Tibial nerve (tissue), 4 donors: ENCODE measurements at regions not wholly inside any gene's neighbourhood (a gene's known extent, or its start where the extent isn't known, plus 50 kb on each side); places are given as distances from the start of the nearest gene placed in this dataset.
A peak's percentile ranks its signal among the peaks of the same experiment; 100 is the strongest.

ENCODE experiments used
- DNase-seq, 2 donors: peaks; one replicate each; pipeline ENCODE4 v3.0.0-alpha.2; 2019; ENCODE audit warnings: low spot score in 2 of 2
- H3K27ac ChIP-seq, 4 donors: fragments of 200-600 bp; sonication (generic) in 3 of 4; one replicate each; pipeline ENCODE4 v1.5.1; 2017 to 2019; ENCODE audit warnings: mild to moderate bottlenecking in 1 of 4
- H3K27me3 ChIP-seq, 2 donors: fragments of 200-600 bp; sonication (generic) in 1 of 2; one replicate each; pipeline versions ENCODE4 v1.5.1 to v1.6.0; 2017 to 2019
- H3K36me3 ChIP-seq, 3 donors: fragments of 200-600 bp; sonication (generic); one replicate each; pipeline ENCODE4 v1.5.1; 2018 to 2019
- H3K4me1 ChIP-seq, 4 donors: fragments of 200-600 bp; sonication (generic) in 3 of 4; one replicate each; pipeline ENCODE4 v1.5.1; 2017 to 2019
- H3K4me3 ChIP-seq, 4 donors: fragments of 200-600 bp; sonication (generic) in 3 of 4; one replicate each; pipeline ENCODE4 v1.5.1; 2017 to 2019; ENCODE audit warnings: mild to moderate bottlenecking in 1 of 4, moderate library complexity in 1 of 4
- H3K9me3 ChIP-seq, 4 donors: fragments of 200-600 bp; sonication (generic) in 3 of 4; one replicate each; pipeline ENCODE4 v1.5.1; 2017 to 2019
- CTCF ChIP-seq, 5 experiments: fragments of 200-600 bp in 3 of 5; fragments of 450-650 bp in 2 of 5; sonication (generic) in 3 of 5; IDR thresholded peaks; one replicate each; pipeline ENCODE4 v1.5.1; 2016 to 2019; ENCODE audit warnings: antibody characterized with exemption in 5 of 5, mild to moderate bottlenecking in 3 of 5, moderate library complexity in 2 of 5
- EP300 ChIP-seq, 2 donors: sonication (generic); formaldehyde crosslinking; IDR thresholded peaks; one replicate each; pipeline ENCODE4 v1.6.1; 2017; ENCODE audit warnings: antibody characterized with exemption in 2 of 2, mild to moderate bottlenecking in 1 of 2
- POLR2A ChIP-seq, 2 donors: fragments of 450-650 bp; IDR thresholded peaks; one replicate each; pipeline ENCODE4 v1.6.1; 2017; ENCODE audit warnings: antibody characterized with exemption in 2 of 2, mild to moderate bottlenecking in 2 of 2, moderate library complexity in 2 of 2
- WGBS, 2 donors: methylation state at CpG; one replicate each; pipeline ENCODE4 v1.1.5; 2018; 5-methylcytosine and 5-hydroxymethylcytosine counted together

- 74 to 76% methylated on average over 5 of the region's 5 CpGs for WGBS, 2 donors
- H3K4me1 ChIP-seq = peaks cover 0 to 5% (median 0%) of the 10 kb centered on the region in 4 donors
- H3K27me3 ChIP-seq = no peaks in the 10 kb centered on the region
- H3K36me3 ChIP-seq = no peaks in the 10 kb centered on the region
- no peak overlapping the region for H3K4me3 ChIP-seq
- DNase-seq = no peak
- H3K9me3 ChIP-seq = no peaks in the 10 kb centered on the region
- no peak overlapping the region for H3K27ac ChIP-seq
- TF ChIP-seq EP300 (IDR thresholded peaks at IDR 0.05) (no peak), CTCF (IDR thresholded peaks at IDR 0.05) (no peak), POLR2A (IDR thresholded peaks at IDR 0.05) (no peak)
These were observed 126.5 kb upstream of the NRIP1 start for GRCh38 chr21:15191342-15191741.

GRCh38 chr21:15192243-15192642, 127.4 kb upstream of the NRIP1 start:
- WGBS, 2 donors = 80 to 81% methylated on average over 3 of the region's 3 CpGs
- Histone ChIP-seq H3K4me3 (no peak overlapping the region), H3K27ac (no peak overlapping the region), H3K27me3 (no peaks in the 10 kb centered on the region), H3K36me3 (no peaks in the 10 kb centered on the region), H3K9me3 (no peaks in the 10 kb centered on the region), H3K4me1 (peaks cover 0 to 6% (median 0%) of the 10 kb centered on the region in 4 donors)
- DNase-seq = peak in 1 of 2 donors; percentile 22
- no peak for TF ChIP-seq CTCF (IDR thresholded peaks at IDR 0.05)
- peak in 1 of 2 donors; percentile 51 for TF ChIP-seq EP300 (IDR thresholded peaks at IDR 0.05)

- Histone ChIP-seq H3K9me3 (no peaks in the 10 kb centered on the region), H3K4me1 (peaks cover 0 to 16% (median 0%) of the 10 kb centered on the region in 4 donors), H3K4me3 (no peak overlapping the region), H3K27ac (no peak overlapping the region), H3K27me3 (no peaks in the 10 kb centered on the region), H3K36me3 (no peaks in the 10 kb centered on the region)
- no peak for TF ChIP-seq EP300 (IDR thresholded peaks at IDR 0.05)
- TF ChIP-seq CTCF (IDR thresholded peaks at IDR 0.05) = no peak
- no peak for TF ChIP-seq POLR2A (IDR thresholded peaks at IDR 0.05)
- no peak for DNase-seq
- 89 to 90% methylated on average over 3 of the region's 3 CpGs for WGBS, 2 donors
These were observed 129.1 kb upstream of the NRIP1 start for GRCh38 chr21:15193937-15194336.

GRCh38 chr21:15195104-15195503, 130.3 kb upstream of the NRIP1 start:
- H3K27me3 ChIP-seq = no peaks in the 10 kb centered on the region
- no peaks in the 10 kb centered on the region for H3K36me3 ChIP-seq
- WGBS, 2 donors = 77 to 94% methylated on average over 2 of the region's 2 CpGs
- H3K27ac ChIP-seq = no peak overlapping the region
- H3K4me1 ChIP-seq = peaks cover 0 to 16% (median 0%) of the 10 kb centered on the region in 4 donors
- no peak overlapping the region for H3K4me3 ChIP-seq
- H3K9me3 ChIP-seq = no peaks in the 10 kb centered on the region
- no peak for DNase-seq
- TF ChIP-seq CTCF (IDR thresholded peaks at IDR 0.05) (no peak), POLR2A (IDR thresholded peaks at IDR 0.05) (no peak)

- Histone ChIP-seq H3K4me1 (peaks cover 0 to 13% (median 0%) of the 10 kb centered on the region in 4 donors), H3K27ac (no peak overlapping the region), H3K4me3 (no peak overlapping the region), H3K27me3 (no peaks in the 10 kb centered on the region), H3K36me3 (no peaks in the 10 kb centered on the region), H3K9me3 (no peaks in the 10 kb centered on the region)
- TF ChIP-seq CTCF (IDR thresholded peaks at IDR 0.05) (no peak), EP300 (IDR thresholded peaks at IDR 0.05) (no peak), POLR2A (IDR thresholded peaks at IDR 0.05) (no peak)
- WGBS, 2 donors = 86 to 94% methylated on average over 1 of the region's 1 CpG
- DNase-seq = no peak
These were observed 131.0 kb upstream of the NRIP1 start for GRCh38 chr21:15195768-15196167.
